ENCODE measurements at regions not wholly inside any gene's neighbourhood (a gene's known extent, or its start where the extent isn't known, plus 50 kb on each side); places are given as distances from the start of the nearest gene placed in this dataset.

DNA sequence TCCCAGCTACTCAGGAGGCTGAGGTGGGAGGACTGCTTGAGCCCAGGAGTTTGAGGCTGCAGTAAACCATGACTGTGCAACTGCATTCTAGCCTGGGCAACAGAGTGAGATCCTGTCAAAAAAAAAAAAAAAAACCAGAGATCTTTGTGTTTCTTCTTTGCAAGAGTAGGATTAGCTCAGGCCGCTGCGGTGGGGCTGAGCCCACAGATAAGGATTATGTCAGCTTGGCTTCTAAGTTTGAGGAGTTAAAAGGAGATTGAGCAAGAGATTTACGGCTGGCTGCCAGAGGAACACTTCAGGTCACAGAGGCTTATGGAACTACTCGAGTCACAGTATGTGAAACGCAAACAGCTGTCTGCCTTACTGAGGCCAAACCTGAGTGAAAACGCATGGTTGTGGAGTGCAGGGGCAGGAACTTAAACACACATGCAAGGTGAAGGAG is 146.7 kb upstream of the L3MBTL4 start:
- TF ChIP-seq, protein P1, sequence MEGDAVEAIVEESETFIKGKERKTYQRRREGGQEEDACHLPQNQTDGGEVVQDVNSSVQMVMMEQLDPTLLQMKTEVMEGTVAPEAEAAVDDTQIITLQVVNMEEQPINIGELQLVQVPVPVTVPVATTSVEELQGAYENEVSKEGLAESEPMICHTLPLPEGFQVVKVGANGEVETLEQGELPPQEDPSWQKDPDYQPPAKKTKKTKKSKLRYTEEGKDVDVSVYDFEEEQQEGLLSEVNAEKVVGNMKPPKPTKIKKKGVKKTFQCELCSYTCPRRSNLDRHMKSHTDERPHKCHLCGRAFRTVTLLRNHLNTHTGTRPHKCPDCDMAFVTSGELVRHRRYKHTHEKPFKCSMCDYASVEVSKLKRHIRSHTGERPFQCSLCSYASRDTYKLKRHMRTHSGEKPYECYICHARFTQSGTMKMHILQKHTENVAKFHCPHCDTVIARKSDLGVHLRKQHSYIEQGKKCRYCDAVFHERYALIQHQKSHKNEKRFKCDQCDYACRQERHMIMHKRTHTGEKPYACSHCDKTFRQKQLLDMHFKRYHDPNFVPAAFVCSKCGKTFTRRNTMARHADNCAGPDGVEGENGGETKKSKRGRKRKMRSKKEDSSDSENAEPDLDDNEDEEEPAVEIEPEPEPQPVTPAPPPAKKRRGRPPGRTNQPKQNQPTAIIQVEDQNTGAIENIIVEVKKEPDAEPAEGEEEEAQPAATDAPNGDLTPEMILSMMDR (IDR thresholded peaks at IDR 0.05; ENCODE audit: low read depth, low read length, missing input control), result no peak
- TF ChIP-seq EGR1 (IDR thresholded peaks at IDR 0.05; ENCODE audit: low read depth in 2 of 2) (no peak), RAD21 (IDR thresholded peaks at IDR 0.05) (no peak), MAX (IDR thresholded peaks at IDR 0.05) (no peak), GABPA (IDR thresholded peaks at IDR 0.05 in 1 of 2, conservative IDR thresholded peaks at IDR 0.05 in 1 of 2) (no peak), SP1 (IDR thresholded peaks at IDR 0.05) (no peak), FOXA1 (IDR thresholded peaks at IDR 0.05) (no peak), HNF4G (IDR thresholded peaks at IDR 0.05) (no peak), JUND (IDR thresholded peaks at IDR 0.05) (no peak), NR2F2 (IDR thresholded peaks at IDR 0.05) (no peak), ATF3 (IDR thresholded peaks at IDR 0.05) (no peak)
- TF ChIP-seq, protein P2, sequence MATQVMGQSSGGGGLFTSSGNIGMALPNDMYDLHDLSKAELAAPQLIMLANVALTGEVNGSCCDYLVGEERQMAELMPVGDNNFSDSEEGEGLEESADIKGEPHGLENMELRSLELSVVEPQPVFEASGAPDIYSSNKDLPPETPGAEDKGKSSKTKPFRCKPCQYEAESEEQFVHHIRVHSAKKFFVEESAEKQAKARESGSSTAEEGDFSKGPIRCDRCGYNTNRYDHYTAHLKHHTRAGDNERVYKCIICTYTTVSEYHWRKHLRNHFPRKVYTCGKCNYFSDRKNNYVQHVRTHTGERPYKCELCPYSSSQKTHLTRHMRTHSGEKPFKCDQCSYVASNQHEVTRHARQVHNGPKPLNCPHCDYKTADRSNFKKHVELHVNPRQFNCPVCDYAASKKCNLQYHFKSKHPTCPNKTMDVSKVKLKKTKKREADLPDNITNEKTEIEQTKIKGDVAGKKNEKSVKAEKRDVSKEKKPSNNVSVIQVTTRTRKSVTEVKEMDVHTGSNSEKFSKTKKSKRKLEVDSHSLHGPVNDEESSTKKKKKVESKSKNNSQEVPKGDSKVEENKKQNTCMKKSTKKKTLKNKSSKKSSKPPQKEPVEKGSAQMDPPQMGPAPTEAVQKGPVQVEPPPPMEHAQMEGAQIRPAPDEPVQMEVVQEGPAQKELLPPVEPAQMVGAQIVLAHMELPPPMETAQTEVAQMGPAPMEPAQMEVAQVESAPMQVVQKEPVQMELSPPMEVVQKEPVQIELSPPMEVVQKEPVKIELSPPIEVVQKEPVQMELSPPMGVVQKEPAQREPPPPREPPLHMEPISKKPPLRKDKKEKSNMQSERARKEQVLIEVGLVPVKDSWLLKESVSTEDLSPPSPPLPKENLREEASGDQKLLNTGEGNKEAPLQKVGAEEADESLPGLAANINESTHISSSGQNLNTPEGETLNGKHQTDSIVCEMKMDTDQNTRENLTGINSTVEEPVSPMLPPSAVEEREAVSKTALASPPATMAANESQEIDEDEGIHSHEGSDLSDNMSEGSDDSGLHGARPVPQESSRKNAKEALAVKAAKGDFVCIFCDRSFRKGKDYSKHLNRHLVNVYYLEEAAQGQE (IDR thresholded peaks at IDR 0.05), result no peak
- TF ChIP-seq, protein P3, sequence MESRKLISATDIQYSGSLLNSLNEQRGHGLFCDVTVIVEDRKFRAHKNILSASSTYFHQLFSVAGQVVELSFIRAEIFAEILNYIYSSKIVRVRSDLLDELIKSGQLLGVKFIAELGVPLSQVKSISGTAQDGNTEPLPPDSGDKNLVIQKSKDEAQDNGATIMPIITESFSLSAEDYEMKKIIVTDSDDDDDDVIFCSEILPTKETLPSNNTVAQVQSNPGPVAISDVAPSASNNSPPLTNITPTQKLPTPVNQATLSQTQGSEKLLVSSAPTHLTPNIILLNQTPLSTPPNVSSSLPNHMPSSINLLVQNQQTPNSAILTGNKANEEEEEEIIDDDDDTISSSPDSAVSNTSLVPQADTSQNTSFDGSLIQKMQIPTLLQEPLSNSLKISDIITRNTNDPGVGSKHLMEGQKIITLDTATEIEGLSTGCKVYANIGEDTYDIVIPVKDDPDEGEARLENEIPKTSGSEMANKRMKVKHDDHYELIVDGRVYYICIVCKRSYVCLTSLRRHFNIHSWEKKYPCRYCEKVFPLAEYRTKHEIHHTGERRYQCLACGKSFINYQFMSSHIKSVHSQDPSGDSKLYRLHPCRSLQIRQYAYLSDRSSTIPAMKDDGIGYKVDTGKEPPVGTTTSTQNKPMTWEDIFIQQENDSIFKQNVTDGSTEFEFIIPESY (IDR thresholded peaks at IDR 0.05), result no peak
